Muscle of leg (tissue), 3 donors: ENCODE measurements at regions not wholly inside any gene's neighbourhood (a gene's known extent, or its start where the extent isn't known, plus 50 kb on each side); places are given as distances from the start of the nearest gene placed in this dataset.

Experiments used
- DNase-seq: peaks from one replicate; pipeline ENCODE4 v3.0.0; 2013
- H3K27ac ChIP-seq: one replicate; pipeline ENCODE4 v1.5.1; 2013; ENCODE audit warnings: mild to moderate bottlenecking, low read length, control low read depth
- H3K27me3 ChIP-seq: one replicate; pipeline ENCODE4 v1.6.1; 2013; ENCODE audit warnings: low read length; ENCODE audit not compliant: control insufficient read depth, insufficient read depth
- H3K36me3 ChIP-seq: one replicate; pipeline ENCODE4 v1.6.1; 2013; ENCODE audit warnings: low read length; ENCODE audit not compliant: control insufficient read depth, insufficient read depth
- H3K4me1 ChIP-seq: one replicate; pipeline ENCODE4 v1.6.1; 2013; ENCODE audit warnings: low read length; ENCODE audit not compliant: control insufficient read depth, insufficient read depth
- H3K4me3 ChIP-seq: one replicate; pipeline ENCODE4 v1.5.1; 2013; ENCODE audit warnings: low read length, control low read depth
- H3K9me3 ChIP-seq: replicated peaks from 2 replicates; pipeline ENCODE4 v1.6.1; 2013; ENCODE audit warnings: low read depth, low read length; ENCODE audit not compliant: control insufficient read depth
- WGBS: methylation state at CpG from one replicate; pipeline ENCODE4 v1.1.5; 2013; ENCODE audit warnings: missing lambda C conversion rate; ENCODE audit not compliant: insufficient coverage; 5-methylcytosine and 5-hydroxymethylcytosine counted together

GRCh38 chr6:44656691-44657090 lies 269.2 kb downstream of the CDC5L start:
- no peaks in the 10 kb centered on the region for H3K9me3 ChIP-seq
- no peaks in the 10 kb centered on the region for H3K36me3 ChIP-seq
- no peak overlapping the region for H3K27ac ChIP-seq
- no peak for DNase-seq
- 72% methylated on average over 2 of the region's 6 CpGs for WGBS
- no peak overlapping the region for H3K4me3 ChIP-seq
- H3K27me3 ChIP-seq = peaks cover 15% of the 10 kb centered on the region
- peaks cover 17% of the 10 kb centered on the region for H3K4me1 ChIP-seq

DNA sequence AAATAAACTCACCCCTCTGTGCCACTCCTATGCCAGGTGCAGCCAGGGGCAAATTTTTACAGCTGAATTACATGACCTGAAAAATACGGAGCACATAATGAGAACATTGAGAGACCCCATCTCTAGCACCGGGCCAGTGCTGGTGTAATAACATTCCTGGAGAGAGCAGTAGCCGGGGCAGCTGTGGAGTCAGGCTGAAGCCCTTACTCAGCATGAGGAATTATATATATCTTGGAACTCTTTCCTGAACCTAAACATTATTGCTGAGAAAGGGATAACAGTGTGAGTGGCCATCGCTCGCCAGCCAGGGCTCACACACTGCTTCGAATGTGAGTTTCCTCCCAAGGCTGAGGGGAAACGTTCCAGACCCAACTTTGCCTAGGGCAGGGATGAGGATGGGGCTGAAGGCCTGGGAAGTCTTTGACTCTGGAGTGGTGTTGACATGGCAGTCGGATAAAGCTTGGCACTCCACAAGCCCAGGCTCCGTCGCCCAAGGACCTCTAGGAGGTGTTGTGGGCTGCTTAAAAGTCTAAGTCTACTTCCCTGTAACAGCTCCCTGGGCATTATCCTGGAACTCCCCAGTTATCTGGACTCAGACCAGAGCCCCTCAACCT lies 269.8 kb downstream of the CDC5L start:
- Histone ChIP-seq H3K9me3 (no peaks in the 10 kb centered on the region), H3K4me3 (no peak overlapping the region), H3K27ac (no peak overlapping the region), H3K27me3 (peaks cover 14% of the 10 kb centered on the region), H3K36me3 (no peaks in the 10 kb centered on the region), H3K4me1 (peaks cover 19% of the 10 kb centered on the region)
- WGBS = 78% methylated on average over 4 of the region's 10 CpGs
- DNase-seq = no peak

DNA sequence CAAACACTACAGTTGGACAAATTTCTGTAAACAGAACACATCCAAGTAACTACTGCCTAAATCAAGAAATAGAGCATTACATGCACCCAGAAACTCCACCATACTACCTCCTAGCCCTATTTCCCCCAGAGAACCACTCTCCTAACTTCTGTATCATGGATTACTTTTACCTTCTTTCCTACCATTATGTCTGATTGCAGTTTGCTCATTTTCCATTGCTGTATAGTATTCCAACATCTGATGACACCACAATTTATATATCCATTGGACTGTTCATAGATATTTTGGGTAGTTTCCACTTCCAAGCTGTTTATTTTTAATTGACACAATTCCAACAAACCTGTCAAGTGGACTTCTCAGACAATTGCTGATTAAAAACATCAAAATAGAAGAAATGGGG lies 271.1 kb downstream of the CDC5L start:
- H3K9me3 ChIP-seq = no peaks in the 10 kb centered on the region
- peaks cover 13% of the 10 kb centered on the region for H3K27me3 ChIP-seq
- H3K4me1 ChIP-seq = peaks cover 29% of the 10 kb centered on the region

DNA sequence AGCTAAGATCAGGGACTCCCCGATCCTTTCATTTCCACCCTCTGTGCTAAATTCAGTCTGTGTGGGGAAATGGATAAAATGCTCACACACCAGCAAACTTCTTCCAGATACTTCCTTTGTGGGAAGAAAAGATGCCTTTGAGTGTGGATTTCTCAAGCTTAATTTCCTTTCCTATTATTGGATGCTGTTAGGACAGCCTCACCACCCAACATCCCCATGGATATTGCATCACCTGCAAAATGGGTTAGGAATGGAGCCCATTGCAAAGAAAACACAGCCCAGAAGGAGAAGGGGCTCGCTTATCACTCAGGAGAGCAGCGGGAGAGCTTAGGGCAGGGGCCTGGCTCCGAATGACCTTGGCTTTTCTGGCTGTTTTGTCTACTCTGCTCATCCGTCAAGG lies 272.2 kb downstream of the CDC5L start:
- DNase-seq = no peak
- H3K27me3 ChIP-seq = peaks cover 8% of the 10 kb centered on the region
- WGBS = 91% methylated on average over 4 of the region's 5 CpGs
- H3K27ac ChIP-seq = no peak overlapping the region
- H3K4me3 ChIP-seq = no peak overlapping the region
- peaks cover 23% of the 10 kb centered on the region for H3K4me1 ChIP-seq
- H3K36me3 ChIP-seq = no peaks in the 10 kb centered on the region
- H3K9me3 ChIP-seq = no peaks in the 10 kb centered on the region

More for the DNA sequence above, 271.1 kb downstream of the CDC5L start:
- Histone ChIP-seq H3K36me3 (no peaks in the 10 kb centered on the region), H3K4me3 (no peak overlapping the region), H3K27ac (no peak overlapping the region)
- no peak for DNase-seq

DNA sequence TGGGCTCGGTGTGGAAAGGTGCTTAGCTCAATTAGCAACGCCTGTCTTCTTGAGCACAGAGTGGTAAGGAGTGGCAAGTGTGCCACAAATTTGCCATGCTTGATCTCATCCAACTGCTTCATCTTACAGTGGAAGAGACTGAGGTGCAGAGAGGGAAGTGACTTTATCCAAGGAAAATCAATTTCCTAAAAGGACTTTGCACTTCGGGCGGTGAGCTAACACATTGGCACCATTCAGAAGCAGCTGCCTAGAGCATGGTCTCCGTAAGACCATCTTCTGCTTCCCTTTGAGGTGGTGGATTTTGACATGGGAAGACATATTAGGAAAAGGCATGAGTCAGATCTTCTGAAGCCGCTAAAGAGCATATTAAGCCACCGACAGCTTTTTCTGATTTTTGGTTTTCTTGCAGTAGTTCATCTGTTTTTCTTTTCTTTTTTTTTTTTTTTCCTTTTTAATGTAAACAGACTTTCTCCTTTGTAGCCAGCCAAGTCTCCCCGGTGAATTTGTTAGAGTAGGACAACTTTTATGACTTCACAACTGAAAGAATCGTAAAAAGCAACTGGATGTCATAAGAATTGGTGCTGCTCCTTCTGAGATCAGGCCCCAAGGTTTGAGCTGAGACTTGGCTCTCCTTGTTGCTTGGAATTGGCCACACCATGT lies 273.2 kb downstream of the CDC5L start:
- Histone ChIP-seq H3K4me1 (peaks cover 29% of the 10 kb centered on the region), H3K9me3 (no peaks in the 10 kb centered on the region), H3K4me3 (no peak overlapping the region), H3K36me3 (no peaks in the 10 kb centered on the region), H3K27me3 (peaks cover 8% of the 10 kb centered on the region), H3K27ac (no peak overlapping the region)
- WGBS = 72% methylated on average over 3 of the region's 9 CpGs
- DNase-seq = peak; percentile 39

GRCh38 chr6:44661221-44662008 lies 273.9 kb downstream of the CDC5L start:
- no peak for DNase-seq
- Histone ChIP-seq H3K4me1 (peaks cover 35% of the 10 kb centered on the region), H3K4me3 (no peak overlapping the region), H3K27me3 (peaks cover 8% of the 10 kb centered on the region), H3K27ac (no peak overlapping the region), H3K36me3 (no peaks in the 10 kb centered on the region), H3K9me3 (no peaks in the 10 kb centered on the region)
- WGBS = 65% methylated on average over 3 of the region's 7 CpGs

GRCh38 chr6:44662461-44663121 lies 275.1 kb downstream of the CDC5L start:
- DNase-seq = peak; percentile 44
- H3K27ac ChIP-seq = no peak overlapping the region
- no peak overlapping the region for H3K4me3 ChIP-seq
- H3K36me3 ChIP-seq = no peaks in the 10 kb centered on the region
- H3K27me3 ChIP-seq = peaks cover 8% of the 10 kb centered on the region
- peaks cover 44% of the 10 kb centered on the region for H3K4me1 ChIP-seq
- H3K9me3 ChIP-seq = no peaks in the 10 kb centered on the region
- 53% methylated on average over 10 of the region's 13 CpGs for WGBS

GRCh38 chr6:44663860-44664634 lies 276.5 kb downstream of the CDC5L start:
- Histone ChIP-seq H3K9me3 (no peaks in the 10 kb centered on the region), H3K27ac (no peak overlapping the region), H3K36me3 (no peaks in the 10 kb centered on the region), H3K4me1 (peaks cover 48% of the 10 kb centered on the region), H3K27me3 (peaks cover 9% of the 10 kb centered on the region), H3K4me3 (no peak overlapping the region)
- 87% methylated on average over 5 of the region's 10 CpGs for WGBS
- DNase-seq = no peak

- Histone ChIP-seq H3K9me3 (no peaks in the 10 kb centered on the region), H3K36me3 (no peaks in the 10 kb centered on the region), H3K27me3 (peaks cover 9% of the 10 kb centered on the region), H3K27ac (no peak overlapping the region), H3K4me1 (peaks cover 48% of the 10 kb centered on the region), H3K4me3 (no peak overlapping the region)
- no CpG with 5 or more reads among the region's 4 CpGs for WGBS
- peak; percentile 84 for DNase-seq
These were observed 277.2 kb downstream of the CDC5L start for GRCh38 chr6:44664716-44665115.
